GM23338 (cell line): ENCODE measurements at regions not wholly inside any gene's neighbourhood (a gene's known extent, or its start where the extent isn't known, plus 50 kb on each side); places are given as distances from the start of the nearest gene placed in this dataset.

ENCODE experiments used
- ATAC-seq: fragments of 200-7000 bp; cut with Tn5 transposase; 3 replicates; pipeline ENCODE4 v1.9.1; 2020
- DNase-seq: peaks from one replicate; pipeline ENCODE4 v3.0.0-alpha.2; 2015; ENCODE audit warnings: low spot score
- H2AFZ ChIP-seq: fragments of 200-600 bp; sonication (generic); 2 replicates; pipeline ENCODE4 v1.8.0; 2016; ENCODE audit warnings: antibody characterized with exemption, mild to moderate bottlenecking, moderate library complexity
- H3F3A ChIP-seq: fragments of 200-600 bp; sonication (generic); replicated peaks from 2 replicates; pipeline ENCODE4 v1.8.0; 2017; ENCODE audit warnings: antibody characterized with exemption, mixed run types, low read depth
- H3K27ac ChIP-seq: fragments of 200-600 bp; sonication (generic); 2 replicates; pipeline ENCODE4 v1.6.1; 2016; ENCODE audit warnings: low read depth
- H3K27me3 ChIP-seq: fragments of 200-600 bp; sonication (generic); 2 replicates; pipeline ENCODE4 v1.8.0; 2016; ENCODE audit warnings: mild to moderate bottlenecking, mixed run types, moderate library complexity; ENCODE audit not compliant: insufficient read depth
- H3K36me3 ChIP-seq: fragments of 200-600 bp; sonication (generic); 2 replicates; pipeline ENCODE4 v1.8.0; 2016; ENCODE audit warnings: mild to moderate bottlenecking; ENCODE audit not compliant: insufficient read depth
- H3K4me1 ChIP-seq: fragments of 200-600 bp; sonication (generic); 2 replicates; pipeline ENCODE4 v1.8.0; 2016; ENCODE audit warnings: mild to moderate bottlenecking, moderate library complexity; ENCODE audit not compliant: insufficient read depth
- H3K4me2 ChIP-seq: fragments of 200-600 bp; sonication (generic); 2 replicates; pipeline ENCODE4 v1.7.1; 2017; ENCODE audit warnings: mixed run types
- H3K4me3 ChIP-seq: fragments of 200-600 bp; sonication (generic); 2 replicates; pipeline ENCODE4 v1.6.1; 2016; ENCODE audit warnings: mixed run types
- H3K79me2 ChIP-seq: fragments of 200-600 bp; sonication (generic); replicated peaks from 2 replicates; pipeline ENCODE4 v1.8.0; 2017; ENCODE audit warnings: mild to moderate bottlenecking; ENCODE audit not compliant: insufficient read depth
- H3K9me2 ChIP-seq: fragments of 200-600 bp; sonication (generic); 2 replicates; pipeline ENCODE4 v1.8.0; 2017; ENCODE audit not compliant: insufficient read depth
- H4K20me1 ChIP-seq: fragments of 200-600 bp; sonication (generic); replicated peaks from 2 replicates; pipeline ENCODE4 v1.8.0; 2017; ENCODE audit warnings: mild to moderate bottlenecking; ENCODE audit not compliant: insufficient read depth
- H3K27ac Mint-ChIP-seq: 2 replicates; pipeline ENCODE4 v1.8.0; 2020; ENCODE audit warnings: inconsistent platforms, mild to moderate bottlenecking, moderate library complexity, mixed read lengths
- H3K27me3 Mint-ChIP-seq: 3 replicates; pipeline ENCODE4 v1.8.0; 2022; ENCODE audit warnings: low read depth, mild to moderate bottlenecking, moderate library complexity, mixed read lengths, inconsistent platforms; ENCODE audit not compliant: insufficient read depth, poor library complexity
- H3K36me3 Mint-ChIP-seq: 3 replicates; pipeline ENCODE4 v1.8.0; 2021; ENCODE audit warnings: low read depth, mild to moderate bottlenecking, inconsistent platforms, moderate library complexity, mixed read lengths
- H3K4me1 Mint-ChIP-seq: 3 replicates; pipeline ENCODE4 v1.8.0; 2020; ENCODE audit warnings: mild to moderate bottlenecking, inconsistent platforms, mixed read lengths
- H3K4me3 Mint-ChIP-seq: 3 replicates; pipeline ENCODE4 v1.8.0; 2021; ENCODE audit warnings: moderate library complexity, mild to moderate bottlenecking, inconsistent platforms, mixed read lengths
- H3K9me3 Mint-ChIP-seq: 3 replicates; pipeline ENCODE4 v1.8.0; 2020; ENCODE audit warnings: moderate library complexity, mild to moderate bottlenecking, inconsistent platforms, mixed read lengths
- CREB1 ChIP-seq: fragments of 250-450 bp; sonication (Bioruptor Pico); IDR thresholded peaks from 2 replicates; pipeline ENCODE4 v1.5.0; 2020; ENCODE audit warnings: low read depth, mild to moderate bottlenecking, moderate library complexity
- EZH2 ChIP-seq: fragments of 200-600 bp; sonication (generic); IDR thresholded peaks from one replicate; pipeline ENCODE4 v1.8.0; 2017; ENCODE audit warnings: antibody characterized with exemption, mild to moderate bottlenecking, low read depth; ENCODE audit not compliant: unreplicated experiment
- EZH2phosphoT487 ChIP-seq: fragments of 200-600 bp; sonication (generic); IDR thresholded peaks from one replicate; pipeline ENCODE4 v1.8.1; 2018; ENCODE audit warnings: antibody characterized with exemption; ENCODE audit not compliant: unreplicated experiment
- JUNB ChIP-seq: IDR thresholded peaks from one replicate; pipeline ENCODE4 v1.6.1; 2016; ENCODE audit warnings: antibody characterized with exemption; ENCODE audit not compliant: unreplicated experiment
- NANOG ChIP-seq: IDR thresholded peaks from 2 replicates; pipeline ENCODE4 v1.6.1; 2016; ENCODE audit warnings: antibody characterized with exemption, borderline replicate concordance
- POLR2AphosphoS5 ChIP-seq: IDR thresholded peaks from 2 replicates; pipeline ENCODE4 v1.6.1; 2016; ENCODE audit warnings: antibody characterized with exemption, low read depth
- STAT1 ChIP-seq: IDR thresholded peaks from one replicate; pipeline ENCODE4 v1.6.1; 2016; ENCODE audit warnings: antibody characterized with exemption; ENCODE audit not compliant: unreplicated experiment
- ZNF114 ChIP-seq: fragments of 250-450 bp; sonication (Bioruptor Pico); IDR thresholded peaks from 2 replicates; pipeline ENCODE4 v1.5.0; 2020; ENCODE audit warnings: mild to moderate bottlenecking, moderate library complexity
- ZNF331 ChIP-seq: fragments of 250-450 bp; sonication (Bioruptor Pico); IDR thresholded peaks from 2 replicates; pipeline ENCODE4 v1.5.0; 2020; ENCODE audit warnings: low read depth, mild to moderate bottlenecking, moderate library complexity
- TF ChIP-seq, protein P1 (sequence below): fragments of 250-450 bp; sonication (Bioruptor Pico); IDR thresholded peaks from 2 replicates; pipeline ENCODE4 v1.5.0; 2020; ENCODE audit warnings: mild to moderate bottlenecking, moderate library complexity
- TF ChIP-seq, protein P2 (sequence below), 2 experiments: fragments of 200-600 bp in 1 of 2; sonication (generic) in 1 of 2; conservative IDR thresholded peaks; 2 replicates each; pipeline versions ENCODE4 v1.5.1 to v1.6.1; 2016 to 2017; ENCODE audit warnings: antibody characterized with exemption in 2 of 2, low read depth in 2 of 2, mild to moderate bottlenecking in 2 of 2, moderate library complexity in 1 of 2

DNA sequence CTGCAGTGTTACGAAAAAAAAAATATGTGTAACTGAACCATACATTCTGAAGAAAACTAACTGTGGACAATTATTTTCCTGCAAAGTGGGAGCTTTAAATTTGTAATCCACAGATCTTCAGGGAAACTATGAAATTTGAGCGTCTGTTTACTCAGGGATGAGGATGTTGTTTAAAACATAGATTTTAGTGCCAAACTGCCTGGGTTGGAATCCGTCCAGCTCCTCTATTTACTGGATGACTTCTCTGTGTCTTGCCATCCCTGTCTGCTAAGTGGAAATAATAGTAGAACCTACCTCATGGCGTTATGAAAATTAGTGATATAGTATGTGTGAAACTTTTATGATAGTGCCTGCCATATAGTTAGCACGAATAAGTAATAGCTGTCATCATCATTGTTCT, 666.5 kb downstream of the SQOR start:
- no peak for TF ChIP-seq ZNF331 (CRISPR knock-in tag)
- no peak for TF ChIP-seq ZNF114
- no peak for TF ChIP-seq STAT1
- no peak for TF ChIP-seq EZH2phosphoT487
- Mint-ChIP-seq H3K4me3 (no peak overlapping the region), H3K27me3 (no peaks in the 10 kb centered on the region), H3K9me3 (peaks cover 65% of the 10 kb centered on the region), H3K36me3 (peaks cover 3% of the 10 kb centered on the region; the same call in 2 of the 3 replicates), H3K4me1 (peaks cover 16% of the 10 kb centered on the region; the same call in 2 of the 3 replicates), H3K27ac (no peak overlapping the region)
- no peak overlapping the region for H3K27ac ChIP-seq
- no peaks in the 10 kb centered on the region for H4K20me1 ChIP-seq
- peaks cover 8% of the 10 kb centered on the region; the same call in 1 of the 2 replicates for H3K4me1 ChIP-seq
- no peaks in the 10 kb centered on the region for H3F3A ChIP-seq
- ATAC-seq (no peak), DNase-seq (no peak)
- no peaks in the 10 kb centered on the region for H3K36me3 ChIP-seq
- H3K79me2 ChIP-seq = no peaks in the 10 kb centered on the region
- H3K27me3 ChIP-seq = no peaks in the 10 kb centered on the region
- no peak overlapping the region for H2AFZ ChIP-seq
- H3K4me3 ChIP-seq = no peak overlapping the region
- no peak overlapping the region for H3K4me2 ChIP-seq
- no peaks in the 10 kb centered on the region for H3K9me2 ChIP-seq

DNA sequence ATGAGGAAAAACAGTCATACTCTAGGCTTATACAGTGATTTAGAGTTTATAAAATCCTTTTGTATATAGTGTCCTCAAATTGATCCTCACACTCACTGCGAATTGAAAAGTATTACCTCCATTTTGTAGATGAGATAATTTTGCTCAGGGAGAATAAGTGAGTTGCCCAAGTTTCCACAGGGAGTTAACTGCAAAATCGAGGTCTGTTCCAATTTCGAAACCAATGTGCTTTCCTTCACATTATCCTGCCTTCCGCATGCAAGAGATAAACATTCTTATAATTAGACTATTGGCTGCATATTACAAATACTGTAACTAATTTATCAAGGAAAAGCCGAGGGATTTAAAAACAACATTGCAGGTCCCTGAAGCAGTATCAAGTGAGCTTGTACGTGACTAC, 667.0 kb downstream of the SQOR start:
- no peak overlapping the region for H3K27ac ChIP-seq
- Mint-ChIP-seq H3K27ac (no peak overlapping the region), H3K27me3 (no peaks in the 10 kb centered on the region), H3K4me3 (no peak overlapping the region), H3K9me3 (peaks cover 65% of the 10 kb centered on the region), H3K36me3 (peaks cover under 1% of the 10 kb centered on the region; the same call in 2 of the 3 replicates), H3K4me1 (peaks cover 13% of the 10 kb centered on the region; the same call in 2 of the 3 replicates)
- H3K36me3 ChIP-seq = no peaks in the 10 kb centered on the region
- no peak overlapping the region for H3K4me2 ChIP-seq
- no peak overlapping the region for H3K4me3 ChIP-seq
- no peaks in the 10 kb centered on the region for H3F3A ChIP-seq
- H3K79me2 ChIP-seq = no peaks in the 10 kb centered on the region
- H3K4me1 ChIP-seq = peaks cover 8% of the 10 kb centered on the region; the same call in 1 of the 2 replicates
- DNase-seq = no peak
- no peaks in the 10 kb centered on the region for H3K9me2 ChIP-seq
- ATAC-seq = no peak
- no peaks in the 10 kb centered on the region for H3K27me3 ChIP-seq
- H2AFZ ChIP-seq = no peak overlapping the region
- H4K20me1 ChIP-seq = no peaks in the 10 kb centered on the region
- TF ChIP-seq ZNF331 (CRISPR knock-in tag) (no peak), EZH2 (no peak), ZNF114 (no peak), POLR2AphosphoS5 (no peak), NANOG (no peak), EZH2phosphoT487 (no peak), JUNB (no peak), STAT1 (no peak), CREB1 (no peak)
- TF ChIP-seq, protein P1, sequence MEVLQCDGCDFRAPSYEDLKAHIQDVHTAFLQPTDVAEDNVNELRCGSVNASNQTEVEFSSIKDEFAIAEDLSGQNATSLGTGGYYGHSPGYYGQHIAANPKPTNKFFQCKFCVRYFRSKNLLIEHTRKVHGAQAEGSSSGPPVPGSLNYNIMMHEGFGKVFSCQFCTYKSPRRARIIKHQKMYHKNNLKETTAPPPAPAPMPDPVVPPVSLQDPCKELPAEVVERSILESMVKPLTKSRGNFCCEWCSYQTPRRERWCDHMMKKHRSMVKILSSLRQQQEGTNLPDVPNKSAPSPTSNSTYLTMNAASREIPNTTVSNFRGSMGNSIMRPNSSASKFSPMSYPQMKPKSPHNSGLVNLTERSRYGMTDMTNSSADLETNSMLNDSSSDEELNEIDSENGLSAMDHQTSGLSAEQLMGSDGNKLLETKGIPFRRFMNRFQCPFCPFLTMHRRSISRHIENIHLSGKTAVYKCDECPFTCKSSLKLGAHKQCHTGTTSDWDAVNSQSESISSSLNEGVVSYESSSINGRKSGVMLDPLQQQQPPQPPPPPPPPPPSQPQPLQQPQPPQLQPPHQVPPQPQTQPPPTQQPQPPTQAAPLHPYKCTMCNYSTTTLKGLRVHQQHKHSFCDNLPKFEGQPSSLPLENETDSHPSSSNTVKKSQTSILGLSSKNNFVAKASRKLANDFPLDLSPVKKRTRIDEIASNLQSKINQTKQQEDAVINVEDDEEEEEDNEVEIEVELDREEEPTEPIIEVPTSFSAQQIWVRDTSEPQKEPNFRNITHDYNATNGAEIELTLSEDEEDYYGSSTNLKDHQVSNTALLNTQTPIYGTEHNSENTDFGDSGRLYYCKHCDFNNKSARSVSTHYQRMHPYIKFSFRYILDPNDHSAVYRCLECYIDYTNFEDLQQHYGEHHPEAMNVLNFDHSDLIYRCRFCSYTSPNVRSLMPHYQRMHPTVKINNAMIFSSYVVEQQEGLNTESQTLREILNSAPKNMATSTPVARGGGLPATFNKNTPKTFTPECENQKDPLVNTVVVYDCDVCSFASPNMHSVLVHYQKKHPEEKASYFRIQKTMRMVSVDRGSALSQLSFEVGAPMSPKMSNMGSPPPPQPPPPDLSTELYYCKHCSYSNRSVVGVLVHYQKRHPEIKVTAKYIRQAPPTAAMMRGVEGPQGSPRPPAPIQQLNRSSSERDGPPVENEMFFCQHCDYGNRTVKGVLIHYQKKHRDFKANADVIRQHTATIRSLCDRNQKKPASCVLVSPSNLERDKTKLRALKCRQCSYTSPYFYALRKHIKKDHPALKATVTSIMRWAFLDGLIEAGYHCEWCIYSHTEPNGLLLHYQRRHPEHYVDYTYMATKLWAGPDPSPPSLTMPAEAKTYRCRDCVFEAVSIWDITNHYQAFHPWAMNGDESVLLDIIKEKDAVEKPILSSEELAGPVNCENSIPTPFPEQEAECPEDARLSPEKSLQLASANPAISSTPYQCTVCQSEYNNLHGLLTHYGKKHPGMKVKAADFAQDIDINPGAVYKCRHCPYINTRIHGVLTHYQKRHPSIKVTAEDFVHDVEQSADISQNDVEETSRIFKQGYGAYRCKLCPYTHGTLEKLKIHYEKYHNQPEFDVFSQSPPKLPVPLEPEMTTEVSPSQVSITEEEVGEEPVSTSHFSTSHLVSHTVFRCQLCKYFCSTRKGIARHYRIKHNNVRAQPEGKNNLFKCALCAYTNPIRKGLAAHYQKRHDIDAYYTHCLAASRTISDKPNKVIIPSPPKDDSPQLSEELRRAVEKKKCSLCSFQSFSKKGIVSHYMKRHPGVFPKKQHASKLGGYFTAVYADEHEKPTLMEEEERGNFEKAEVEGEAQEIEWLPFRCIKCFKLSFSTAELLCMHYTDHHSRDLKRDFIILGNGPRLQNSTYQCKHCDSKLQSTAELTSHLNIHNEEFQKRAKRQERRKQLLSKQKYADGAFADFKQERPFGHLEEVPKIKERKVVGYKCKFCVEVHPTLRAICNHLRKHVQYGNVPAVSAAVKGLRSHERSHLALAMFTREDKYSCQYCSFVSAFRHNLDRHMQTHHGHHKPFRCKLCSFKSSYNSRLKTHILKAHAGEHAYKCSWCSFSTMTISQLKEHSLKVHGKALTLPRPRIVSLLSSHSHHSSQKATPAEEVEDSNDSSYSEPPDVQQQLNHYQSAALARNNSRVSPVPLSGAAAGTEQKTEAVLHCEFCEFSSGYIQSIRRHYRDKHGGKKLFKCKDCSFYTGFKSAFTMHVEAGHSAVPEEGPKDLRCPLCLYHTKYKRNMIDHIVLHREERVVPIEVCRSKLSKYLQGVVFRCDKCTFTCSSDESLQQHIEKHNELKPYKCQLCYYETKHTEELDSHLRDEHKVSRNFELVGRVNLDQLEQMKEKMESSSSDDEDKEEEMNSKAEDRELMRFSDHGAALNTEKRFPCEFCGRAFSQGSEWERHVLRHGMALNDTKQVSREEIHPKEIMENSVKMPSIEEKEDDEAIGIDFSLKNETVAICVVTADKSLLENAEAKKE (CRISPR knock-in tag) = no peak
- TF ChIP-seq, protein P2, sequence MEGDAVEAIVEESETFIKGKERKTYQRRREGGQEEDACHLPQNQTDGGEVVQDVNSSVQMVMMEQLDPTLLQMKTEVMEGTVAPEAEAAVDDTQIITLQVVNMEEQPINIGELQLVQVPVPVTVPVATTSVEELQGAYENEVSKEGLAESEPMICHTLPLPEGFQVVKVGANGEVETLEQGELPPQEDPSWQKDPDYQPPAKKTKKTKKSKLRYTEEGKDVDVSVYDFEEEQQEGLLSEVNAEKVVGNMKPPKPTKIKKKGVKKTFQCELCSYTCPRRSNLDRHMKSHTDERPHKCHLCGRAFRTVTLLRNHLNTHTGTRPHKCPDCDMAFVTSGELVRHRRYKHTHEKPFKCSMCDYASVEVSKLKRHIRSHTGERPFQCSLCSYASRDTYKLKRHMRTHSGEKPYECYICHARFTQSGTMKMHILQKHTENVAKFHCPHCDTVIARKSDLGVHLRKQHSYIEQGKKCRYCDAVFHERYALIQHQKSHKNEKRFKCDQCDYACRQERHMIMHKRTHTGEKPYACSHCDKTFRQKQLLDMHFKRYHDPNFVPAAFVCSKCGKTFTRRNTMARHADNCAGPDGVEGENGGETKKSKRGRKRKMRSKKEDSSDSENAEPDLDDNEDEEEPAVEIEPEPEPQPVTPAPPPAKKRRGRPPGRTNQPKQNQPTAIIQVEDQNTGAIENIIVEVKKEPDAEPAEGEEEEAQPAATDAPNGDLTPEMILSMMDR (conservative IDR thresholded peaks at IDR 0.05; ENCODE audit: low read depth in 2 of 2) = no peak
